ENCODE measurements at regions not wholly inside any gene's neighbourhood (a gene's known extent, or its start where the extent isn't known, plus 50 kb on each side); places are given as distances from the start of the nearest gene placed in this dataset.

GRCh38 chr3:159627634-159628033, 361.0 kb upstream of the IL12A start:
- peak; percentile 67 for FAIRE-seq
- TF ChIP-seq EZH2 (IDR thresholded peaks at IDR 0.05; ENCODE audit: low read length) = no peak
- TF ChIP-seq CTCF (optimal IDR thresholded peaks at IDR 0.05 in 1 of 3, IDR thresholded peaks at IDR 0.05 in 1 of 3, conservative IDR thresholded peaks at IDR 0.05 in 1 of 3; ENCODE audit: extremely low read depth in 1 of 3, insufficient read depth in 2 of 3, low read length in 3 of 3) = no peak

DNA sequence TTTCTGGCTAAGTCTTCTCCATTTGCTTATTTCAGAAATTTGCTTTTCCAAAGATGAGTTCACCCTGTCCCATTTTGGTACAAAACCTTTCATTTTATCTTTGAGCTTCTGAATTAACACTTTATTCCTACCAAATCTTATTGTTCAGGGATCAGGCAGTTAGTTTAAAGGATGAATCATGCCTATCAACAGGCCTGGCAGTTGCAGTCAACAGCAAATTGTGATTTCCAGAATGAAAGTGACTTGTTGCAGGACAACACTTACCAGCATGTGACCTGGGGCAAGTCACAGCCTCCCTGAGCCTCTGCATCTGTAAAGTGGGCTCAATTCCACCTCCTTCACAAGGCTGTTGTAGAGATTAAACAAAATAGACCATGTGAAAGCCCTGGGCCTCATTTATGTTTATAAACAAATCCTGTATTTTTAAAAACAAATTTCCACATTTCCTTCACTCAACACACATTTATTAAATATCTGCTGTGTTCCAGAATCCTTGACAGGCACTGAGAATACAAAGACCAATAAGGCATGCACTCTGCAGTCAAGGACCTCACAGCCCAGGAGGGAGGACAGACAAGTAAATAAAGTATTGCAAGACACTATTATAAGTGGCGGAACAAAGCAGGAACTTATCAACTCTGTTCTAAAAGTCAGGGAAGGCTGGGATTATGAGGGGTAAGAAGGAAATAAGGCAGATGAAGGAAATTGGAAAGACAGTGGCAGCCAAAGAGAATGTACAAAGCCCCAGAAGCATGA, 359.1 kb upstream of the IL12A start:
- dilution Hi-C loops (cut with MboI; ENCODE audit: extremely low pct_ligation_motif_present, low sequenced_read_pairs) = no loop called here
- DNase-seq (ENCODE audit: low read depth, low spot score) = no peak

More at GRCh38 chr3:159627634-159628033, 361.0 kb upstream of the IL12A start:
- no peaks in the 10 kb centered on the region for H3K9me1 ChIP-seq (ENCODE audit: control insufficient read depth, extremely low read depth, insufficient read depth, low read length)
- H3K9ac ChIP-seq (ENCODE audit: control insufficient read depth, extremely low read depth, insufficient read depth, low read length) = no peak overlapping the region
- dilution Hi-C loops (cut with MboI; ENCODE audit: extremely low pct_ligation_motif_present, low sequenced_read_pairs) = no loop called here
- H3K27me3 ChIP-seq (ENCODE audit: control insufficient read depth, extremely low read depth, insufficient read depth, low read length) = no peaks in the 10 kb centered on the region
- H3K4me1 ChIP-seq (ENCODE audit: control insufficient read depth, extremely low read depth, insufficient read depth, low read length) = peaks cover 7% of the 10 kb centered on the region
- no peak for DNase-seq (ENCODE audit: low read depth, low spot score)
- no peak overlapping the region for H2AFZ ChIP-seq (ENCODE audit: control insufficient read depth, low read length)
- H3K4me2 ChIP-seq (ENCODE audit: control insufficient read depth, extremely low read depth, insufficient read depth, low read depth, low read length) = no peak overlapping the region
- no peak overlapping the region for H3K27ac ChIP-seq (ENCODE audit: control insufficient read depth, insufficient read depth, low read length)
- H3K79me2 ChIP-seq (ENCODE audit: control insufficient read depth, insufficient read depth, low read length) = no peaks in the 10 kb centered on the region
- H3K36me3 ChIP-seq (ENCODE audit: control insufficient read depth in 2 of 2, extremely low read depth in 1 of 2, insufficient read depth in 2 of 2, low read length in 2 of 2) = no peaks in the 10 kb centered on the region
- no peak overlapping the region for H3K4me3 ChIP-seq (ENCODE audit: control insufficient read depth in 2 of 3, extremely low read depth in 1 of 3, insufficient read depth in 2 of 3, low read depth in 1 of 3, low read length in 3 of 3)
- no peaks in the 10 kb centered on the region for H4K20me1 ChIP-seq (ENCODE audit: control insufficient read depth, extremely low read depth, insufficient read depth, low read length)
- no peaks in the 10 kb centered on the region for H3K9me3 ChIP-seq (ENCODE audit: control insufficient read depth, low read depth, low read length)

More for the DNA sequence above, 359.1 kb upstream of the IL12A start:
- no peak for TF ChIP-seq EZH2 (IDR thresholded peaks at IDR 0.05; ENCODE audit: low read length)
- no peak for TF ChIP-seq CTCF (optimal IDR thresholded peaks at IDR 0.05 in 1 of 3, IDR thresholded peaks at IDR 0.05 in 1 of 3, conservative IDR thresholded peaks at IDR 0.05 in 1 of 3; ENCODE audit: extremely low read depth in 1 of 3, insufficient read depth in 2 of 3, low read length in 3 of 3)
- no peaks in the 10 kb centered on the region for H4K20me1 ChIP-seq (ENCODE audit: control insufficient read depth, extremely low read depth, insufficient read depth, low read length)
- H3K4me2 ChIP-seq (ENCODE audit: control insufficient read depth, extremely low read depth, insufficient read depth, low read depth, low read length) = no peak overlapping the region
- no peaks in the 10 kb centered on the region for H3K9me3 ChIP-seq (ENCODE audit: control insufficient read depth, low read depth, low read length)
- no peaks in the 10 kb centered on the region for H3K27me3 ChIP-seq (ENCODE audit: control insufficient read depth, extremely low read depth, insufficient read depth, low read length)
- H3K36me3 ChIP-seq (ENCODE audit: control insufficient read depth in 2 of 2, extremely low read depth in 1 of 2, insufficient read depth in 2 of 2, low read length in 2 of 2) = no peaks in the 10 kb centered on the region
- H3K27ac ChIP-seq (ENCODE audit: control insufficient read depth, insufficient read depth, low read length) = no peak overlapping the region
- H3K9ac ChIP-seq (ENCODE audit: control insufficient read depth, extremely low read depth, insufficient read depth, low read length) = no peak overlapping the region
- H2AFZ ChIP-seq (ENCODE audit: control insufficient read depth, low read length) = no peak overlapping the region
- peaks cover 16% of the 10 kb centered on the region for H3K4me1 ChIP-seq (ENCODE audit: control insufficient read depth, extremely low read depth, insufficient read depth, low read length)
- no peak overlapping the region for H3K4me3 ChIP-seq (ENCODE audit: control insufficient read depth in 2 of 3, extremely low read depth in 1 of 3, insufficient read depth in 2 of 3, low read depth in 1 of 3, low read length in 3 of 3)
- H3K79me2 ChIP-seq (ENCODE audit: control insufficient read depth, insufficient read depth, low read length) = no peaks in the 10 kb centered on the region
- no peaks in the 10 kb centered on the region for H3K9me1 ChIP-seq (ENCODE audit: control insufficient read depth, extremely low read depth, insufficient read depth, low read length)
- FAIRE-seq = no peak
